Upper lobe of right lung (tissue), 1 donor: ENCODE measurements at regions not wholly inside any gene's neighbourhood (a gene's known extent, or its start where the extent isn't known, plus 50 kb on each side); places are given as distances from the start of the nearest gene placed in this dataset.

Source experiments
- ATAC-seq: fragments of 200-7000 bp; cut with Tn5 transposase; one replicate; pipeline ENCODE4 v1.9.1; 2020; ENCODE audit warnings: mild to moderate bottlenecking, moderate library complexity
- DNase-seq: peaks from one replicate; pipeline ENCODE4 v3.0.0-alpha.2; 2020
- H3K27ac ChIP-seq: fragments of 200-600 bp; one replicate; pipeline ENCODE4 v1.8.0; 2022
- H3K27me3 ChIP-seq: fragments of 200-600 bp; one replicate; pipeline ENCODE4 v1.8.0; 2022; ENCODE audit warnings: mild to moderate bottlenecking
- H3K36me3 ChIP-seq: fragments of 200-600 bp; one replicate; pipeline ENCODE4 v1.8.0; 2022
- H3K4me1 ChIP-seq: fragments of 200-600 bp; one replicate; pipeline ENCODE4 v1.8.0; 2022
- H3K4me3 ChIP-seq: fragments of 200-600 bp; one replicate; pipeline ENCODE4 v1.8.0; 2022; ENCODE audit warnings: mild to moderate bottlenecking
- H3K9me3 ChIP-seq: fragments of 200-600 bp; one replicate; pipeline ENCODE4 v1.8.0; 2022
- intact Hi-C: fragments of 100-400 bp; cut with DNase I; formaldehyde crosslinking; loops from one replicate; pipeline ENCODE4 v1.11.0; 2022
- TF ChIP-seq, protein P1 (sequence below): fragments of 200-600 bp; IDR thresholded peaks from one replicate; pipeline ENCODE4 v1.8.0; 2022; ENCODE audit warnings: antibody characterized with exemption
- donor health status: DM: no; HTN: yes; CAD: no; lungs with severe emphysema.

DNA sequence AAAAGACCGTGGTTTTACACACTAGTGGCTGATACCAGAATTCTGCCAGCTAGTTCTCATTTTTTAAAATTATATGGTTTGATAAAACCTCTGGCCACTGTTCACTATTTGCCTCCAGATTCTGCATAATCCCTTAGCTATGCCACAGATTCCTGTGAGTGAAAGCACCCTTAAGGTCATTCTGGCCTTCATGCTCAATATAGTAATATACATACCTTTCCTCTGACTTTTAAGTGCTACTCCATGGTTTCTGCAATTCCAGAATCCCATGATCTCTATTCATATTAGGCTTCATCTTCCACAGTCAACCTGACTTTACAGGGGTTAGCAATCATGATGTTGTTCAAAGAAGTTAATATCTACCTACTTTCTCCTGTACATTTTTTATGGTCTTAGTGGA lies 274.1 kb upstream of the EDNRB start:
- DNase-seq (no peak), ATAC-seq (no peak)
- Histone ChIP-seq H3K9me3 (no peaks in the 10 kb centered on the region), H3K27me3 (no peaks in the 10 kb centered on the region), H3K4me3 (no peak overlapping the region), H3K27ac (no peak overlapping the region), H3K36me3 (no peaks in the 10 kb centered on the region), H3K4me1 (no peaks in the 10 kb centered on the region)
- TF ChIP-seq, protein P1, sequence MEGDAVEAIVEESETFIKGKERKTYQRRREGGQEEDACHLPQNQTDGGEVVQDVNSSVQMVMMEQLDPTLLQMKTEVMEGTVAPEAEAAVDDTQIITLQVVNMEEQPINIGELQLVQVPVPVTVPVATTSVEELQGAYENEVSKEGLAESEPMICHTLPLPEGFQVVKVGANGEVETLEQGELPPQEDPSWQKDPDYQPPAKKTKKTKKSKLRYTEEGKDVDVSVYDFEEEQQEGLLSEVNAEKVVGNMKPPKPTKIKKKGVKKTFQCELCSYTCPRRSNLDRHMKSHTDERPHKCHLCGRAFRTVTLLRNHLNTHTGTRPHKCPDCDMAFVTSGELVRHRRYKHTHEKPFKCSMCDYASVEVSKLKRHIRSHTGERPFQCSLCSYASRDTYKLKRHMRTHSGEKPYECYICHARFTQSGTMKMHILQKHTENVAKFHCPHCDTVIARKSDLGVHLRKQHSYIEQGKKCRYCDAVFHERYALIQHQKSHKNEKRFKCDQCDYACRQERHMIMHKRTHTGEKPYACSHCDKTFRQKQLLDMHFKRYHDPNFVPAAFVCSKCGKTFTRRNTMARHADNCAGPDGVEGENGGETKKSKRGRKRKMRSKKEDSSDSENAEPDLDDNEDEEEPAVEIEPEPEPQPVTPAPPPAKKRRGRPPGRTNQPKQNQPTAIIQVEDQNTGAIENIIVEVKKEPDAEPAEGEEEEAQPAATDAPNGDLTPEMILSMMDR, result no peak
- intact Hi-C loops, result no loop called here

DNA sequence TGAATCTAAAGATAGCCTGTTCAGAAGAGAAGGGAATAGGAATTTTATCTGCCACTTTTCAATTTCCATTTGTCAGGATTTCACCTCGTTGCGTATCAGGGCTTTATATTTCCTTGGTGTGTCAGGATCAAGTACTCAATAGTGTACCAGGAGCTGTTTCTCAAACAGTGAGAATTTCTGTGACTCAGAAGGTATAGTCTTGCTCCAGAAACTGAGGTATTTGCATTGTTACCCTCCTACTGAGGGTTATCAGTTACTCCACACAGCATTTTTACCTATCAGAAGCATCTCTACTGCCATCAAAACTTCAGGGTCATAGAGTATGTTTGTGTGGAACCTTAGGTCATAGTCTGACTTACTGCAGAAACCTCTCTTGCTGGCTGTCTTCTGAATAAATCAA lies 271.7 kb upstream of the EDNRB start:
- no peak overlapping the region for H3K27ac ChIP-seq
- no peaks in the 10 kb centered on the region for H3K4me1 ChIP-seq
- H3K9me3 ChIP-seq, result no peaks in the 10 kb centered on the region
- H3K27me3 ChIP-seq, result no peaks in the 10 kb centered on the region
- DNase-seq, result no peak
- TF ChIP-seq, protein P1, result no peak
- H3K36me3 ChIP-seq, result no peaks in the 10 kb centered on the region
- ATAC-seq, result no peak
- no peak overlapping the region for H3K4me3 ChIP-seq
- intact Hi-C loops, result no loop called here

GRCh38 chr13:78187781-78188180 lies 269.1 kb upstream of the EDNRB start:
- Histone ChIP-seq H3K4me3 (no peak overlapping the region), H3K9me3 (no peaks in the 10 kb centered on the region), H3K4me1 (no peaks in the 10 kb centered on the region), H3K27ac (no peak overlapping the region), H3K36me3 (no peaks in the 10 kb centered on the region), H3K27me3 (no peaks in the 10 kb centered on the region)
- DNase-seq (no peak), ATAC-seq (no peak)
- TF ChIP-seq, protein P1, result no peak
- intact Hi-C loops, result no loop called here

DNA sequence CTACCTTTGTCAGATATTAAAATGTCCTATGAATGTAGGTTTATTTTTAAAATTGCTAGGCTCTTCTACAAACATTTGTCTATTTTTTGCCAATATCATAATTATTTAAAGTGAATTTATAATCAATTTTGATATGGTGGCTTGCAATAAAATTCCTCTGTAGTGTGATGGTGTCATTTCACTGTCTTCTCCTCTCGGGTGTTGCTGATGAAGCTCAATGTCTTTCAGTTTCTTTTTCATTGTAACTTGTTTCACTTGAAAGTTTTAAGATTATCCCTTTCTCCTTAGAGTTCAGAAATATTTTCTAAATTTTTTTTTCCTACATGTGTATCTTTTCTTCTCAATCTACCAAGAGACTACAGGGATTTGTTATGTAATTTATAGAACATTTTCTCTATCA lies 267.1 kb upstream of the EDNRB start:
- no peaks in the 10 kb centered on the region for H3K4me1 ChIP-seq
- H3K36me3 ChIP-seq, result no peaks in the 10 kb centered on the region
- no peak for ATAC-seq
- no peak overlapping the region for H3K4me3 ChIP-seq
- H3K9me3 ChIP-seq, result no peaks in the 10 kb centered on the region
- DNase-seq, result no peak
- H3K27me3 ChIP-seq, result no peaks in the 10 kb centered on the region
- TF ChIP-seq, protein P1, result no peak
- intact Hi-C loops, result no loop called here
- H3K27ac ChIP-seq, result no peak overlapping the region

DNA sequence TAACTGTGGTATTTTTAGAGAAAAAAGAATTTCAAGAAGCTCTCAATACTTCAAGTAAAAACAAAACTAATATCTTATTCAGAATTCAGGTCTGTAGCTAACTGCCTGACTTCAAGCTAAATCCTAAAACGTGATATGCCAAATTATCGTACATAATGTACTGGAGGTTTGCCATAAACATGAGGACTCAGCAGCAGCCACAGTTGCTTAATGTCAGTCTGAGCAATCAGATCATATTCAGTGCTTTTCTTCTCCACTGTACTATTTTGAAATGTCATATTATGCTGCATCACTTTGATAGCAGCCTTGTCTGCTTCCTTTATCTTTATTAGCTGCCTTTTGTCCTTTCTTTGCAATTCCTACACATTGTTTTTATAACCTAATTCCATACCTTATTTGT lies 265.1 kb upstream of the EDNRB start:
- TF ChIP-seq, protein P1, result no peak
- ATAC-seq (no peak), DNase-seq (no peak)
- no peaks in the 10 kb centered on the region for H3K4me1 ChIP-seq
- H3K9me3 ChIP-seq, result no peaks in the 10 kb centered on the region
- no peaks in the 10 kb centered on the region for H3K27me3 ChIP-seq
- no peaks in the 10 kb centered on the region for H3K36me3 ChIP-seq
- intact Hi-C loops, result no loop called here
- H3K4me3 ChIP-seq, result no peak overlapping the region
- no peak overlapping the region for H3K27ac ChIP-seq

- Histone ChIP-seq H3K27me3 (no peaks in the 10 kb centered on the region), H3K4me1 (no peaks in the 10 kb centered on the region), H3K9me3 (no peaks in the 10 kb centered on the region), H3K4me3 (no peak overlapping the region), H3K36me3 (no peaks in the 10 kb centered on the region), H3K27ac (no peak overlapping the region)
- intact Hi-C loops, result no loop called here
- no peak for ATAC-seq
- TF ChIP-seq, protein P1, result no peak
- DNase-seq, result no peak
Observed at GRCh38 chr13:78182813-78183212, 264.2 kb upstream of the EDNRB start.
